Activated T-cell treated with anti-CD3 and anti-CD28 coated beads, Interleukin-2, amount 50 U/mL, for 72 hours (primary cell): ENCODE measurements at regions not wholly inside any gene's neighbourhood (a gene's known extent, or its start where the extent isn't known, plus 50 kb on each side); places are given as distances from the start of the nearest gene placed in this dataset.

ENCODE experiments used
- ATAC-seq, 2 donors: fragments of 150-1000 bp; cut with Tn5 transposase; replicated peaks in 1 of 2; 2 replicates each; pipeline ENCODE4 v1.10.0; 2021; ENCODE audit warnings: moderate library complexity in 2 of 2, mild to moderate bottlenecking in 1 of 2
- DNase-seq, 2 donors: peaks; one replicate each; pipeline ENCODE4 v3.0.0; 2021 to 2022; ENCODE audit warnings: mixed read lengths in 1 of 2
- H3K27ac Mint-ChIP-seq: one replicate; pipeline ENCODE4 v1.8.0; 2022; ENCODE audit warnings: mild to moderate bottlenecking, moderate library complexity, mixed read lengths
- H3K27me3 Mint-ChIP-seq: one replicate; pipeline ENCODE4 v1.8.0; 2022; ENCODE audit warnings: low read depth, mixed read lengths
- H3K36me3 Mint-ChIP-seq, 2 donors: one replicate each; pipeline ENCODE4 v1.8.0; 2022; ENCODE audit warnings: mixed read lengths in 2 of 2, mild to moderate bottlenecking in 1 of 2; ENCODE audit not compliant: insufficient read depth in 2 of 2
- H3K4me1 Mint-ChIP-seq: one replicate; pipeline ENCODE4 v1.8.0; 2022; ENCODE audit warnings: low read depth, mixed read lengths
- H3K4me3 Mint-ChIP-seq, 2 donors: one replicate each; pipeline ENCODE4 v1.8.0; 2022; ENCODE audit warnings: mild to moderate bottlenecking in 2 of 2, mixed read lengths in 2 of 2, moderate library complexity in 2 of 2
- H3K9me3 Mint-ChIP-seq, 2 donors: one replicate each; pipeline ENCODE4 v1.8.0; 2022; ENCODE audit warnings: mixed read lengths in 2 of 2

GRCh38 chr18:32621034-32621433 is 150.4 kb upstream of the GAREM1 start:
- ATAC-seq (no peak), DNase-seq (no peak)
- Mint-ChIP-seq H3K27ac (no peak overlapping the region), H3K4me3 (no peak overlapping the region), H3K4me1 (no peaks in the 10 kb centered on the region), H3K9me3 (no peaks in the 10 kb centered on the region), H3K36me3 (no peaks in the 10 kb centered on the region), H3K27me3 (no peaks in the 10 kb centered on the region)

GRCh38 chr18:32618546-32618945 is 147.9 kb upstream of the GAREM1 start:
- peaks cover 0 to 1% of the 10 kb centered on the region in 2 donors for H3K9me3 Mint-ChIP-seq
- H3K27me3 Mint-ChIP-seq, result peaks cover 9% of the 10 kb centered on the region
- no peaks in the 10 kb centered on the region for H3K4me1 Mint-ChIP-seq
- no peak for ATAC-seq
- H3K36me3 Mint-ChIP-seq, result no peaks in the 10 kb centered on the region
- no peak overlapping the region for H3K4me3 Mint-ChIP-seq
- H3K27ac Mint-ChIP-seq, result no peak overlapping the region
- DNase-seq, result no peak

DNA sequence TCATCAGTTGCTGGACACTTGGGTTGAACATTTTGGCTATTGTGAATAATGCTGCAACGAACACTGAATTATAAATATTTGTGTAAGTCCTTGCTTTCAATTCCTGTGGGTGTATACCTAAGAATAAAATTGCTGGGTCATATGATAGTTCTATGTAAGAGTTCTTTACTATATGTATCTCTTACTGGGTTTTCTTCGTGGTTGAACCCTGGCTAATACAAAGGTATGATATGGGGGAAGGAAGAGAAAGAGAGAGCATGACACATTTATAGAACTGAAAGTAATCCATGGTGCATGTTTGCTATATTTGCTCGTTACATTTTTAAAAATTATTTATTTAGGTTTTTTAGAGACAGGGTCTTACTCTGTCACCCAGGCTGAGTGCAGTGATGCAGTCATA is 143.1 kb upstream of the GAREM1 start:
- peaks cover 9% of the 10 kb centered on the region for H3K27me3 Mint-ChIP-seq
- DNase-seq (no peak), ATAC-seq (no peak)
- no peaks in the 10 kb centered on the region for H3K4me1 Mint-ChIP-seq
- H3K27ac Mint-ChIP-seq, result no peak overlapping the region
- peaks cover 0 to 1% of the 10 kb centered on the region in 2 donors for H3K9me3 Mint-ChIP-seq
- H3K4me3 Mint-ChIP-seq, result no peak overlapping the region
- no peaks in the 10 kb centered on the region for H3K36me3 Mint-ChIP-seq

DNA sequence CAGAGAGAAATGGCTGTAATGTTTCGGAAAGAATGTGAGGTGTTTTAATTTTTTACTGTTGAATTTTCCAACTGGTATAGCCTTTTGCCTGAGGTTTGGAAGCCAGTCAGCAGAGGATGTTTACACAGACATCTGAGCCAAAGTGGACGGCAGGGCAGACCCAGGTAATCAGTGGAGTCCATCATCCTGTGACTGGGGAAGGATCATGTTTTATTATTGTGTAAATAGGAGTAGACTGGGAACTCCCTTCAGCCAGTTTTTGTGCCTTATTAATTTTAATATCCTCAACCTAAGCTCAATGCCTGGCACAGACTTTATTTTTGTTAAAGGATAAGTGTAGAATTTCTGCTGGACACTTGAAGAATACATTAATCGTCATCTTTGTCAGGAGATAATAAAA is 142.0 kb upstream of the GAREM1 start:
- H3K9me3 Mint-ChIP-seq, result peaks cover 0 to 1% of the 10 kb centered on the region in 2 donors
- no peak overlapping the region for H3K27ac Mint-ChIP-seq
- H3K4me1 Mint-ChIP-seq, result no peaks in the 10 kb centered on the region
- H3K36me3 Mint-ChIP-seq, result no peaks in the 10 kb centered on the region
- peaks cover 9% of the 10 kb centered on the region for H3K27me3 Mint-ChIP-seq
- no peak for DNase-seq
- no peak overlapping the region for H3K4me3 Mint-ChIP-seq
- ATAC-seq, result no peak

DNA sequence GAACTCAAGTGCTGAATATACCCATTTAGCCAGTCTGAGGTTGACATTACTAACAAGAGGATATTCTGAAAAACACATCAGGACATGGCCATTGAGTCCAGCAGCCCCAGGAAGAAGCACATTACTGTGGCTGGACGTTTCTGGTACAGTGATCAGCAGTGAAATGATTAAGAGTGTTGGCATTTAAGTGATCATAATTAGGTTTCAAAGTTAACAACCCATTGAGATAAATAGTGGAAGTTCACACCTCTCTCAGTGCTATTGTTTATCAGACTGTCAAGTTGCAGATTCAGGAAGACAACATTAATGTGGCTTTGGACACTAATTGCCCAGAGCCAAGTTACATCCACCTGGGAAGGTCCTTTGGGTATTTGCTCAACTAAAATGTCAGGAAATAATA is 139.5 kb upstream of the GAREM1 start:
- Mint-ChIP-seq H3K36me3 (no peaks in the 10 kb centered on the region), H3K27me3 (peaks cover 7% of the 10 kb centered on the region), H3K9me3 (peaks cover 0 to 1% of the 10 kb centered on the region in 2 donors), H3K4me3 (no peak overlapping the region), H3K27ac (no peak overlapping the region), H3K4me1 (no peaks in the 10 kb centered on the region)
- DNase-seq (no peak), ATAC-seq (no peak)

- ATAC-seq (no peak), DNase-seq (no peak)
- Mint-ChIP-seq H3K4me1 (no peaks in the 10 kb centered on the region), H3K9me3 (no peaks in the 10 kb centered on the region), H3K27me3 (no peaks in the 10 kb centered on the region), H3K27ac (no peak overlapping the region), H3K4me3 (no peak overlapping the region), H3K36me3 (no peaks in the 10 kb centered on the region)
These were observed 137.1 kb upstream of the GAREM1 start for GRCh38 chr18:32607816-32608215.

DNA sequence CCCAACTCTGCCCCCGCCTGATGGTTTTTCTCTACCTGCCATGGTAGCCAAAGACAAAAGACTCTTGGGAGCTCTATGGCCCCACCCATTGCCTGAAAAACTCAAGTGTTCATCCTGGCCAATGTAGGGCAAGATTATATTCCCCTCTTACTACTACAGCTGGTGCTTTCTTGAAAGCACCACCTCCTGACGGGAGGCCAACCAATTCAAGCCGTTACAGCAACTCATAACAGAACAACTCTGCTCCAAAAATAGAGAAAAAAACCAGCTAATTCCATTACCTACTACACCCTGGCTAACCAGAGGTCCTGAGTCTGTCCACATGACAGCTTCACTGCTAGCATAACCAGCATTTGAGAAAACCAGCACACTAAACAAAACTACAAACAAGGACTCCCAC is 127.5 kb upstream of the GAREM1 start:
- Mint-ChIP-seq H3K36me3 (no peaks in the 10 kb centered on the region), H3K4me1 (no peaks in the 10 kb centered on the region), H3K4me3 (no peak overlapping the region), H3K9me3 (peaks cover 0 to 1% of the 10 kb centered on the region in 2 donors), H3K27me3 (peaks cover 12% of the 10 kb centered on the region), H3K27ac (no peak overlapping the region)
- ATAC-seq (no peak), DNase-seq (no peak)

DNA sequence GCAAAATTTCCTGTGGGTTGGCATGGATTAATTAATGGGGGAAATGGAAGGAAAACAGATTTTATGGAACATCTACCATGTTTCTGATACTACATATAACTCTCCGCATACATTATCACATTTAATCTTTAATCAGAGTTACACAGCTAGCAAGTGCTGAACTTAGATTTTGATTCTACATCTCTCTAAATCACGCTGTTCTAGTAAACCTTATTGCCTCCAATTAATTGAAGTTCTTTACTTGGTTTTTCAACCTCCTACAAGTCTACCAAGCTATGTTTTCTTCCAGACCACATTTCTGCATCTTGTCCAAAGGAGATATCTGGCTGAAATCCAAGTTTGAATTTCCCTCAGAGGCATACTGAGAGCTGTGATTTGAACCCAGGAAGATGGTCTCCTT is 125.8 kb upstream of the GAREM1 start:
- peaks cover 1 to 2% of the 10 kb centered on the region in 2 donors for H3K9me3 Mint-ChIP-seq
- H3K4me1 Mint-ChIP-seq, result no peaks in the 10 kb centered on the region
- no peak overlapping the region for H3K27ac Mint-ChIP-seq
- DNase-seq (no peak), ATAC-seq (no peak)
- no peaks in the 10 kb centered on the region for H3K36me3 Mint-ChIP-seq
- H3K27me3 Mint-ChIP-seq, result peaks cover 12% of the 10 kb centered on the region
- H3K4me3 Mint-ChIP-seq, result no peak overlapping the region

DNA sequence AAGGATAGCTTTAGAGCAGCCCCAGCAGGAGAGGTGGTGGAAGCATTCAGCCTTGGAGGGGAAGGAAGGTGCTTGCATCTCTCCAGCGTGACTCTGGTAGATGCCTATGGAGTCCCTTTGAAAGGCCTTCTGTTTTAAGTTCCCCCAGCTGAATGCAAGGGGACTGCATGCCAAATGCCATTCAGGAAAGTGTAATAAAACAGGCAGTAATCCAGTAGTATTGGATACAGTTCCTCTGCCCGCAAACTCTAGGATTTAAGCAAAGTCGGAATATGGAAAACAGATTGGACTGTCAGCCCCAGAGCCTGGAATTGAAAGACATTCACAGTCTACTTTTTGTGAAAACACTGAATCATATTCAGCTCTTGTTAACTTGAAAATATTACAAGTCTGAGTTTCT is 125.2 kb upstream of the GAREM1 start:
- DNase-seq, result no peak
- peaks cover 1 to 2% of the 10 kb centered on the region in 2 donors for H3K9me3 Mint-ChIP-seq
- peaks cover 12% of the 10 kb centered on the region for H3K27me3 Mint-ChIP-seq
- no peak overlapping the region for H3K27ac Mint-ChIP-seq
- H3K4me1 Mint-ChIP-seq, result no peaks in the 10 kb centered on the region
- H3K36me3 Mint-ChIP-seq, result no peaks in the 10 kb centered on the region
- H3K4me3 Mint-ChIP-seq, result no peak overlapping the region
- no peak for ATAC-seq

- Mint-ChIP-seq H3K27me3 (no peaks in the 10 kb centered on the region), H3K36me3 (no peaks in the 10 kb centered on the region), H3K4me3 (no peak overlapping the region), H3K4me1 (no peaks in the 10 kb centered on the region), H3K27ac (no peak overlapping the region), H3K9me3 (peaks cover 0 to 2% of the 10 kb centered on the region in 2 donors)
- DNase-seq (no peak), ATAC-seq (no peak)
These were observed 117.5 kb upstream of the GAREM1 start for GRCh38 chr18:32588191-32588590.

DNA sequence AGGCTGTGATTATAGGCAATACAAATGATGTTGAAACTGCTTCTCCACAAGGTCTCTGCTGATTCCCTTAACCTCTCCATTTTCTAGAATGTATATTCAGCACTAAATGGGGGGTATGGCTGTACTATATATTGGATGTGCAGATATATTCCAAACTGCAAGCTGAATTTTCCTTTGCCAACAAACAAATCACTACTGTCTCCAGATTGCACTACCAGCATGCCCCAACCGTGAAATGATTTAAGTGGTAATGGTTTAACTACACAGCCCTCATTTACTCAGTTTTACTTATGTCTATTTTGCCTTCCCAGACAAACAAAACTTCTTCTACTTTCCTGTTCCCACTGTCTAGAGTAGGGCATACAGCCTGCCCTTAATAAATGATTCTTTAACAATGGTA is 112.7 kb upstream of the GAREM1 start:
- H3K27ac Mint-ChIP-seq, result no peak overlapping the region
- ATAC-seq (no peak), DNase-seq (no peak)
- H3K9me3 Mint-ChIP-seq, result no peaks in the 10 kb centered on the region
- no peaks in the 10 kb centered on the region for H3K27me3 Mint-ChIP-seq
- H3K36me3 Mint-ChIP-seq, result no peaks in the 10 kb centered on the region
- no peaks in the 10 kb centered on the region for H3K4me1 Mint-ChIP-seq
- H3K4me3 Mint-ChIP-seq, result no peak overlapping the region

DNA sequence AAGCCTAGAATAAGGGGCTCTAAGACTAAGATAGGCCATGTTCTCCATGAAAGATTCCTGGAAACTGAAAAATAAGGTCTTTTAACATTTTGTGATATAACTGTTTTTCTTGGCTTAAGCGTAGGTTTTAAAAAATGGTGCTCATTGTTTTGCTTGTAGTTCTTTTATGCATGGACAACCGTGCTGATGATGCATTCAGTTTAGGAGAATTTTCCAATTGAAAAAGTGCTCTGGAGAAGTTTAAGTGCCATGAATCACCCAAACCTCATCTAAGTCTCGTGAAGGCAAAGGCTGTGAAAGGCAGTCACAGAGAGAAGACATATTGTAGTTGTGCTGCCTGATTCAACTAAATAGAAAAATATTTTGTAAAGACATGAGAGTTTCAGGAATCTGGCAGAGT is 111.8 kb upstream of the GAREM1 start:
- ATAC-seq, result no peak
- Mint-ChIP-seq H3K4me1 (no peaks in the 10 kb centered on the region), H3K27ac (no peak overlapping the region), H3K4me3 (no peak overlapping the region), H3K27me3 (no peaks in the 10 kb centered on the region), H3K9me3 (no peaks in the 10 kb centered on the region), H3K36me3 (no peaks in the 10 kb centered on the region)
- no peak for DNase-seq

GRCh38 chr18:32577561-32577960 is 106.9 kb upstream of the GAREM1 start:
- Mint-ChIP-seq H3K4me3 (no peak overlapping the region), H3K4me1 (no peaks in the 10 kb centered on the region)
- no peak for ATAC-seq

DNA sequence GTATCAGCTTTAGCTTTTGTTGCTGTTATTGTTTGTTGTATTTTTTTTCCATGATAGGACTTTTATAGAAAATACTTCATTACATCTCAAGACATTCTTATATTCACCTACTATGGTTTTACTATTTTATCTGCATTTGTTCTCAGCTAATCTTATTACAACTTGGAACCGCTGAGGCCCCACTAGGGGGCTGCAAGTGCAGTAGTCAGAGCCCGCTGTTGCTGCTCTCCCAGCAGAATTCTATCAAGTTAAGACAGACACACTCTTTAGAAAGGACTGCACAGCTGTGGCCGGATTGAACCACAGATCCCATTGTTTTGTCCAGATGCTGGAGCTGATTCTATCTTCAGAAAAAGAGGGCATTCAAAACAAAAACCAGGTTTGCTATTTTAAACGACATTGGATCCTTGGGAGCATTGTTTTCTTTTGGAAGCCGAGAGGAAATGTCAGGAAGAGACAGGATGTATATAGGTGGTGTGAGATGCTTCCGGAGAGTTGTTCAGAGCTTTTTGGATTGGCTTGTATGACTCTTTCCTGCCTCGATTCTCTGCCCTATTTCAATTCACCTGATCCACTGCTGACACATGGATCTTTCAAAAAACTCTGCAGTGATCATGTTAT is 105.7 kb upstream of the GAREM1 start:
- no peak for DNase-seq
- ATAC-seq, result no peak
- no peaks in the 10 kb centered on the region for H3K36me3 Mint-ChIP-seq
- H3K9me3 Mint-ChIP-seq, result no peaks in the 10 kb centered on the region
- no peak overlapping the region for H3K4me3 Mint-ChIP-seq
- H3K27ac Mint-ChIP-seq, result no peak overlapping the region
- H3K4me1 Mint-ChIP-seq, result no peaks in the 10 kb centered on the region
- H3K27me3 Mint-ChIP-seq, result peaks cover 23% of the 10 kb centered on the region

More at GRCh38 chr18:32577561-32577960, 106.9 kb upstream of the GAREM1 start:
- no peak overlapping the region for H3K27ac Mint-ChIP-seq
- no peaks in the 10 kb centered on the region for H3K9me3 Mint-ChIP-seq
- no peaks in the 10 kb centered on the region for H3K36me3 Mint-ChIP-seq
- H3K27me3 Mint-ChIP-seq, result peaks cover 23% of the 10 kb centered on the region
- no peak for DNase-seq
